Fibroblast of mammary gland (primary cell): ENCODE measurements at regions not wholly inside any gene's neighbourhood (a gene's known extent, or its start where the extent isn't known, plus 50 kb on each side); places are given as distances from the start of the nearest gene placed in this dataset.

Source experiments
- DNase-seq: peaks from one replicate; pipeline ENCODE4 v3.0.0-alpha.2; 2010; ENCODE audit warnings: low read depth
- H3K4me3 ChIP-seq: 2 replicates; pipeline ENCODE4 v1.5.1; 2011; ENCODE audit warnings: low read depth, mild to moderate bottlenecking, low read length, moderate library complexity; ENCODE audit not compliant: control insufficient read depth
- CTCF ChIP-seq: conservative IDR thresholded peaks from 2 replicates; pipeline ENCODE4 v1.5.1; 2011; ENCODE audit warnings: low read depth, low read length, inconsistent platforms; ENCODE audit not compliant: control insufficient read depth, insufficient read depth

GRCh38 chr10:105797234-105797890 lies 1156.3 kb downstream of the SORCS3 start:
- DNase-seq: peak; percentile 16
- TF ChIP-seq CTCF: peak; percentile 20
- no peak overlapping the region for H3K4me3 ChIP-seq

GRCh38 chr10:105793071-105793470 lies 1152.0 kb downstream of the SORCS3 start:
- no peak for DNase-seq

GRCh38 chr10:105785721-105786120 lies 1144.6 kb downstream of the SORCS3 start:
- H3K4me3 ChIP-seq: no peak overlapping the region
- TF ChIP-seq CTCF: no peak
- DNase-seq: no peak

More at GRCh38 chr10:105793071-105793470, 1152.0 kb downstream of the SORCS3 start:
- TF ChIP-seq CTCF: no peak
- no peak overlapping the region for H3K4me3 ChIP-seq

GRCh38 chr10:105783936-105784483 lies 1142.9 kb downstream of the SORCS3 start:
- no peak for DNase-seq
- no peak for TF ChIP-seq CTCF
- H3K4me3 ChIP-seq: no peak overlapping the region

- DNase-seq: no peak
- TF ChIP-seq CTCF: no peak
- no peak overlapping the region for H3K4me3 ChIP-seq
These were observed 1133.8 kb downstream of the SORCS3 start for GRCh38 chr10:105774881-105775280.

GRCh38 chr10:105774351-105774750 lies 1133.3 kb downstream of the SORCS3 start:
- H3K4me3 ChIP-seq: no peak overlapping the region
- no peak for DNase-seq
- no peak for TF ChIP-seq CTCF
